ENCODE measurements at regions not wholly inside any gene's neighbourhood (a gene's known extent, or its start where the extent isn't known, plus 50 kb on each side); places are given as distances from the start of the nearest gene placed in this dataset.

- Histone ChIP-seq H3K36me3 (ENCODE audit: low read length) (no peaks in the 10 kb centered on the region), H3K27ac (ENCODE audit: low read depth, low read length) (no peak overlapping the region), H3K9me3 (ENCODE audit: insufficient read depth, low read length) (no peaks in the 10 kb centered on the region), H3K9me2 (replicated peaks; ENCODE audit: insufficient read depth, low read length) (no peaks in the 10 kb centered on the region), H3K79me2 (ENCODE audit: insufficient read depth, low read length) (no peaks in the 10 kb centered on the region), H3K9ac (ENCODE audit: low read length) (no peak overlapping the region), H2AFZ (ENCODE audit: low read depth, low read length, severe bottlenecking) (no peak overlapping the region), H3F3A (ENCODE audit: insufficient read depth) (no peaks in the 10 kb centered on the region), H3K27me3 (ENCODE audit: low read length) (no peaks in the 10 kb centered on the region), H3K4me3 (ENCODE audit: insufficient read depth, low read length, poor library complexity, severe bottlenecking) (no peak overlapping the region), H3K4me2 (ENCODE audit: low read depth, low read length, poor library complexity, severe bottlenecking) (no peak overlapping the region), H4K20me1 (ENCODE audit: low read depth, low read length) (no peaks in the 10 kb centered on the region)
- TF ChIP-seq EZH2phosphoT487 (conservative IDR thresholded peaks at IDR 0.05; ENCODE audit: low read length) (no peak), CTCF (IDR thresholded peaks at IDR 0.05; ENCODE audit: insufficient read depth, low read length, poor library complexity, severe bottlenecking) (no peak)
These were observed 106.6 kb downstream of the DLL1 start for GRCh38 chr6:170184316-170184715.

- Histone ChIP-seq H3K4me3 (ENCODE audit: insufficient read depth, low read length, poor library complexity, severe bottlenecking) (no peak overlapping the region), H4K20me1 (ENCODE audit: low read depth, low read length) (no peaks in the 10 kb centered on the region), H2AFZ (ENCODE audit: low read depth, low read length, severe bottlenecking) (no peak overlapping the region), H3K4me2 (ENCODE audit: low read depth, low read length, poor library complexity, severe bottlenecking) (no peak overlapping the region), H3K9me3 (ENCODE audit: insufficient read depth, low read length) (no peaks in the 10 kb centered on the region), H3K9ac (ENCODE audit: low read length) (no peak overlapping the region), H3F3A (ENCODE audit: insufficient read depth) (no peaks in the 10 kb centered on the region), H3K36me3 (ENCODE audit: low read length) (no peaks in the 10 kb centered on the region), H3K27ac (ENCODE audit: low read depth, low read length) (no peak overlapping the region), H3K9me2 (replicated peaks; ENCODE audit: insufficient read depth, low read length) (no peaks in the 10 kb centered on the region), H3K79me2 (ENCODE audit: insufficient read depth, low read length) (no peaks in the 10 kb centered on the region), H3K27me3 (ENCODE audit: low read length) (no peaks in the 10 kb centered on the region)
- TF ChIP-seq EZH2phosphoT487 (conservative IDR thresholded peaks at IDR 0.05; ENCODE audit: low read length) (no peak), CTCF (IDR thresholded peaks at IDR 0.05; ENCODE audit: insufficient read depth, low read length, poor library complexity, severe bottlenecking) (no peak)
These were observed 107.4 kb downstream of the DLL1 start for GRCh38 chr6:170183521-170183920.

- H3F3A ChIP-seq (ENCODE audit: insufficient read depth): no peaks in the 10 kb centered on the region
- no peaks in the 10 kb centered on the region for H3K27me3 ChIP-seq (ENCODE audit: low read length)
- no peaks in the 10 kb centered on the region for H3K36me3 ChIP-seq (ENCODE audit: low read length)
- no peak overlapping the region for H3K9ac ChIP-seq (ENCODE audit: low read length)
- no peak overlapping the region for H2AFZ ChIP-seq (ENCODE audit: low read depth, low read length, severe bottlenecking)
- H3K4me3 ChIP-seq (ENCODE audit: insufficient read depth, low read length, poor library complexity, severe bottlenecking): no peak overlapping the region
- no peak overlapping the region for H3K4me2 ChIP-seq (ENCODE audit: low read depth, low read length, poor library complexity, severe bottlenecking)
- no peak overlapping the region for H3K27ac ChIP-seq (ENCODE audit: low read depth, low read length)
- no peaks in the 10 kb centered on the region for H3K9me2 ChIP-seq (replicated peaks; ENCODE audit: insufficient read depth, low read length)
- no peak for TF ChIP-seq EZH2phosphoT487 (conservative IDR thresholded peaks at IDR 0.05; ENCODE audit: low read length)
- no peak for TF ChIP-seq CTCF (IDR thresholded peaks at IDR 0.05; ENCODE audit: insufficient read depth, low read length, poor library complexity, severe bottlenecking)
- no peaks in the 10 kb centered on the region for H3K79me2 ChIP-seq (ENCODE audit: insufficient read depth, low read length)
- H4K20me1 ChIP-seq (ENCODE audit: low read depth, low read length): no peaks in the 10 kb centered on the region
- H3K9me3 ChIP-seq (ENCODE audit: insufficient read depth, low read length): no peaks in the 10 kb centered on the region
These were observed 108.1 kb downstream of the DLL1 start for GRCh38 chr6:170182781-170183120.

Measured in SU-DHL-6 (cell line).